Prostate gland (tissue), 2 donors: ENCODE measurements at regions not wholly inside any gene's neighbourhood (a gene's known extent, or its start where the extent isn't known, plus 50 kb on each side); places are given as distances from the start of the nearest gene placed in this dataset.

Experiments
- POLR2A ChIP-seq: fragments of 450-650 bp; IDR thresholded peaks from one replicate; pipeline ENCODE4 v1.6.1; 2016; ENCODE audit warnings: antibody characterized with exemption, mild to moderate bottlenecking
- TF ChIP-seq, protein P1 (sequence below), 4 experiments: fragments of 200-600 bp in 2 of 4; fragments of 450-650 bp in 2 of 4; sonication (generic) in 2 of 4; IDR thresholded peaks; 1 replicate in 3 of 4; 2 replicates in 1 of 4; pipeline ENCODE4 v1.5.1; 2016 to 2019; ENCODE audit warnings: antibody characterized with exemption in 4 of 4, mild to moderate bottlenecking in 2 of 4, moderate library complexity in 2 of 4

DNA sequence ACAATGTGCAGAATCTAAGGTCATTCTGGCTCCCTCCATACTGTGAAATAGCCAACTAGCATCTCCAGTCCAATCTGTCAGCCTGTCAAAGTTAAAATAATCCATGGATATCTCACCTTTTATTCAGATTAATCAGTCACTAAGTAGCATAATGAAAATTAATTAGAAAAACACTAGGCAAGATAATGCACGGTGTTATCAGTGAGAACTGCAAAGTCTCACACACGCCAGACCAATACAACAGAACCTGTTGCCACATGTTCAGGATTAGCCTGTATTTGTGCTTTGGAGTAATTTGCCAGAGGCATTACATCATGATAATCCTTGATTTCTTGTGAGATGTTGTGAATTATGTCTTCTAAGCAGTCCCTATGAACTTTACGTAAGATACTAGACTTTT, 820.4 kb upstream of the ALCAM start:
- TF ChIP-seq, protein P1, sequence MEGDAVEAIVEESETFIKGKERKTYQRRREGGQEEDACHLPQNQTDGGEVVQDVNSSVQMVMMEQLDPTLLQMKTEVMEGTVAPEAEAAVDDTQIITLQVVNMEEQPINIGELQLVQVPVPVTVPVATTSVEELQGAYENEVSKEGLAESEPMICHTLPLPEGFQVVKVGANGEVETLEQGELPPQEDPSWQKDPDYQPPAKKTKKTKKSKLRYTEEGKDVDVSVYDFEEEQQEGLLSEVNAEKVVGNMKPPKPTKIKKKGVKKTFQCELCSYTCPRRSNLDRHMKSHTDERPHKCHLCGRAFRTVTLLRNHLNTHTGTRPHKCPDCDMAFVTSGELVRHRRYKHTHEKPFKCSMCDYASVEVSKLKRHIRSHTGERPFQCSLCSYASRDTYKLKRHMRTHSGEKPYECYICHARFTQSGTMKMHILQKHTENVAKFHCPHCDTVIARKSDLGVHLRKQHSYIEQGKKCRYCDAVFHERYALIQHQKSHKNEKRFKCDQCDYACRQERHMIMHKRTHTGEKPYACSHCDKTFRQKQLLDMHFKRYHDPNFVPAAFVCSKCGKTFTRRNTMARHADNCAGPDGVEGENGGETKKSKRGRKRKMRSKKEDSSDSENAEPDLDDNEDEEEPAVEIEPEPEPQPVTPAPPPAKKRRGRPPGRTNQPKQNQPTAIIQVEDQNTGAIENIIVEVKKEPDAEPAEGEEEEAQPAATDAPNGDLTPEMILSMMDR (IDR thresholded peaks at IDR 0.05): no peak
- TF ChIP-seq POLR2A: no peak
